GM23248 (cell line): ENCODE measurements at regions not wholly inside any gene's neighbourhood (a gene's known extent, or its start where the extent isn't known, plus 50 kb on each side); places are given as distances from the start of the nearest gene placed in this dataset.

Experiments
- DNase-seq: peaks from one replicate; pipeline ENCODE4 v3.0.0-alpha.2; 2015
- H2AFZ ChIP-seq: fragments of 200-600 bp; sonication (generic); 2 replicates; pipeline ENCODE4 v1.6.1; 2016; ENCODE audit warnings: antibody characterized with exemption
- H3F3A ChIP-seq: fragments of 200-600 bp; sonication (generic); 2 replicates; pipeline ENCODE4 v1.6.1; 2016; ENCODE audit warnings: mild to moderate bottlenecking, antibody characterized with exemption, mixed run types; ENCODE audit not compliant: insufficient read depth
- H3K27ac ChIP-seq: fragments of 200-600 bp; sonication (generic); 2 replicates; pipeline ENCODE4 v1.5.1; 2016; ENCODE audit warnings: mild to moderate bottlenecking
- H3K27me3 ChIP-seq: fragments of 200-600 bp; sonication (generic); replicated peaks from 2 replicates; pipeline ENCODE4 v1.6.1; 2016; ENCODE audit warnings: mild to moderate bottlenecking; ENCODE audit not compliant: insufficient read depth
- H3K36me3 ChIP-seq: fragments of 200-600 bp; sonication (generic); 2 replicates; pipeline ENCODE4 v1.6.1; 2016; ENCODE audit warnings: low read depth, mild to moderate bottlenecking
- H3K4me1 ChIP-seq: fragments of 200-600 bp; sonication (generic); 2 replicates; pipeline ENCODE4 v1.6.1; 2016; ENCODE audit warnings: mild to moderate bottlenecking; ENCODE audit not compliant: insufficient read depth
- H3K4me2 ChIP-seq: fragments of 200-600 bp; sonication (generic); one replicate; pipeline ENCODE4 v1.6.1; 2016; ENCODE audit warnings: mild to moderate bottlenecking; ENCODE audit not compliant: unreplicated experiment
- H3K4me3 ChIP-seq: fragments of 200-600 bp; sonication (generic); 2 replicates; pipeline ENCODE4 v1.5.1; 2016; ENCODE audit warnings: mild to moderate bottlenecking
- H3K79me2 ChIP-seq: fragments of 200-600 bp; sonication (generic); 2 replicates; pipeline ENCODE4 v1.6.1; 2016; ENCODE audit warnings: mild to moderate bottlenecking; ENCODE audit not compliant: insufficient read depth
- H3K9ac ChIP-seq: fragments of 200-600 bp; sonication (generic); 2 replicates; pipeline ENCODE4 v1.6.1; 2016; ENCODE audit warnings: mild to moderate bottlenecking
- H3K9me2 ChIP-seq: fragments of 200-600 bp; sonication (generic); 2 replicates; pipeline ENCODE4 v1.6.1; 2016; ENCODE audit warnings: mixed run types, mild to moderate bottlenecking, moderate library complexity; ENCODE audit not compliant: insufficient read depth
- H3K9me3 ChIP-seq: fragments of 200-600 bp; sonication (generic); one replicate; pipeline ENCODE4 v1.6.1; 2017; ENCODE audit warnings: low read depth
- H4K20me1 ChIP-seq: fragments of 200-600 bp; sonication (generic); 2 replicates; pipeline ENCODE4 v1.6.0; 2016; ENCODE audit not compliant: insufficient read depth
- EZH2 ChIP-seq: fragments of 200-600 bp; sonication (generic); IDR thresholded peaks from 2 replicates; pipeline ENCODE4 v1.6.1; 2018; ENCODE audit warnings: antibody characterized with exemption, mild to moderate bottlenecking; ENCODE audit not compliant: insufficient read depth, poor library complexity, severe bottlenecking
- EZH2phosphoT487 ChIP-seq: fragments of 200-600 bp; sonication (generic); IDR thresholded peaks from 2 replicates; pipeline ENCODE4 v1.6.1; 2018; ENCODE audit warnings: antibody characterized with exemption, moderate library complexity, mild to moderate bottlenecking, low read depth; ENCODE audit not compliant: insufficient read depth
- WGBS, 2 experiments: methylation state at CpG; one replicate each; pipeline ENCODE4 v1.1.6; 2015 to 2017; ENCODE audit warnings: low lambda C conversion rate in 2 of 2, low coverage in 1 of 2; ENCODE audit errors: missing lambda C conversion rate in 2 of 2; 5-methylcytosine and 5-hydroxymethylcytosine counted together
- in situ Hi-C: fragments of 300-500 bp; cut with MboI; formaldehyde crosslinking; loops from 2 replicates; pipeline ENCODE4 v1.15.0; 2020

GRCh38 chr20:51144476-51144875, 121.6 kb upstream of the KCNG1 start:
- Histone ChIP-seq H3K27ac (no peak overlapping the region), H3K9me3 (no peaks in the 10 kb centered on the region), H3K79me2 (no peaks in the 10 kb centered on the region), H4K20me1 (no peaks in the 10 kb centered on the region), H3K27me3 (peaks cover 30% of the 10 kb centered on the region), H3K9ac (no peak overlapping the region), H3K36me3 (no peaks in the 10 kb centered on the region), H3K4me3 (no peak overlapping the region), H2AFZ (no peak overlapping the region), H3K4me2 (no peak overlapping the region), H3K9me2 (no peaks in the 10 kb centered on the region), H3K4me1 (no peaks in the 10 kb centered on the region), H3F3A (no peaks in the 10 kb centered on the region)
- 26 to 31% methylated on average over 5 of the region's 5 CpGs for WGBS, 2 experiments
- TF ChIP-seq EZH2 (no peak), EZH2phosphoT487 (no peak)
- DNase-seq, result no peak
- in situ Hi-C loops, result no loop called here

DNA sequence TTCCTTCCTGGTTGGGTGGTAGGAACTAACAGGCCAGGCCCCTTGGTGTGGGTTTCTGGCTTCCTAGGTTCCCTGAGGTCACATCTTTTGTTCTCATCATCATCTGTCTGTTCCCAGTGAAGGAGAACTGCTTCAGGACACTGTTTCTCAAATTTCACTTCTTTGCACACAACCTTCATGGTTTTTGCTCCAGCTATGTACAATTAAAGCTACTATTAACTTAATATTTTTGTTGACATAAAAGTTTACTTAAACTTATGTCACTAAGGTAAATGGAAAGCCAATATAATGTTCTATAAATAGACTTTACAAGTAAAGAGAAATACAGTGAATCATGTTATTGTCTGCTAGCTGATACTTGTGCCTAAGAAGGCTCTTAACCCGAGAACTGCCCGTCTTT, 120.7 kb upstream of the KCNG1 start:
- no peak overlapping the region for H3K4me3 ChIP-seq
- no peak for TF ChIP-seq EZH2
- no peak for TF ChIP-seq EZH2phosphoT487
- H3F3A ChIP-seq, result no peaks in the 10 kb centered on the region
- H3K79me2 ChIP-seq, result no peaks in the 10 kb centered on the region
- in situ Hi-C loops, result no loop called here
- peaks cover 30% of the 10 kb centered on the region for H3K27me3 ChIP-seq
- no peaks in the 10 kb centered on the region for H4K20me1 ChIP-seq
- no peak overlapping the region for H2AFZ ChIP-seq
- no peak overlapping the region for H3K9ac ChIP-seq
- H3K9me3 ChIP-seq, result no peaks in the 10 kb centered on the region
- H3K9me2 ChIP-seq, result no peaks in the 10 kb centered on the region
- no peak overlapping the region for H3K27ac ChIP-seq
- H3K4me1 ChIP-seq, result no peaks in the 10 kb centered on the region
- no peak for DNase-seq
- H3K36me3 ChIP-seq, result no peaks in the 10 kb centered on the region
- 80 to 81% methylated on average over 2 of the region's 2 CpGs for WGBS, 2 experiments
- H3K4me2 ChIP-seq, result no peak overlapping the region

- Histone ChIP-seq H3K27ac (no peak overlapping the region), H3K9ac (no peak overlapping the region), H3K4me3 (no peak overlapping the region), H2AFZ (no peak overlapping the region), H3K79me2 (no peaks in the 10 kb centered on the region), H4K20me1 (no peaks in the 10 kb centered on the region), H3K9me3 (no peaks in the 10 kb centered on the region), H3F3A (no peaks in the 10 kb centered on the region), H3K4me2 (no peak overlapping the region), H3K4me1 (no peaks in the 10 kb centered on the region), H3K9me2 (no peaks in the 10 kb centered on the region), H3K36me3 (no peaks in the 10 kb centered on the region), H3K27me3 (peaks cover 30% of the 10 kb centered on the region)
- 62 to 63% methylated on average over 7 of the region's 7 CpGs for WGBS, 2 experiments
- TF ChIP-seq EZH2 (no peak), EZH2phosphoT487 (no peak)
- no peak for DNase-seq
- in situ Hi-C loops, result no loop called here
These were observed 119.5 kb upstream of the KCNG1 start for GRCh38 chr20:51142448-51142847.

- H3F3A ChIP-seq, result no peaks in the 10 kb centered on the region
- TF ChIP-seq EZH2 (no peak), EZH2phosphoT487 (no peak)
- H3K27ac ChIP-seq, result no peak overlapping the region
- DNase-seq, result no peak
- H3K27me3 ChIP-seq, result peaks cover 20% of the 10 kb centered on the region
- H3K4me2 ChIP-seq, result no peak overlapping the region
- H3K9ac ChIP-seq, result no peak overlapping the region
- no peaks in the 10 kb centered on the region for H3K9me2 ChIP-seq
- no peaks in the 10 kb centered on the region for H3K9me3 ChIP-seq
- H3K4me3 ChIP-seq, result no peak overlapping the region
- H3K79me2 ChIP-seq, result no peaks in the 10 kb centered on the region
- H2AFZ ChIP-seq, result no peak overlapping the region
- 78% methylated on average over 7 of the region's 7 CpGs for WGBS, 2 experiments
- no peaks in the 10 kb centered on the region for H3K36me3 ChIP-seq
- in situ Hi-C loops, result no loop called here
- no peaks in the 10 kb centered on the region for H3K4me1 ChIP-seq
- H4K20me1 ChIP-seq, result no peaks in the 10 kb centered on the region
These were observed 117.8 kb upstream of the KCNG1 start for GRCh38 chr20:51140671-51141070.

GRCh38 chr20:51139891-51140290, 117.0 kb upstream of the KCNG1 start:
- no peak overlapping the region for H3K4me2 ChIP-seq
- no peaks in the 10 kb centered on the region for H3K36me3 ChIP-seq
- DNase-seq, result no peak
- peaks cover 13% of the 10 kb centered on the region for H3K27me3 ChIP-seq
- H4K20me1 ChIP-seq, result no peaks in the 10 kb centered on the region
- no peak overlapping the region for H3K9ac ChIP-seq
- TF ChIP-seq EZH2 (no peak), EZH2phosphoT487 (no peak)
- WGBS, 2 experiments, result 51 to 54% methylated on average over 3 of the region's 3 CpGs
- no peak overlapping the region for H2AFZ ChIP-seq
- in situ Hi-C loops, result no loop called here
- no peak overlapping the region for H3K27ac ChIP-seq
- no peaks in the 10 kb centered on the region for H3K4me1 ChIP-seq
- no peak overlapping the region for H3K4me3 ChIP-seq
- no peaks in the 10 kb centered on the region for H3K79me2 ChIP-seq
- H3K9me3 ChIP-seq, result no peaks in the 10 kb centered on the region
- no peaks in the 10 kb centered on the region for H3K9me2 ChIP-seq
- no peaks in the 10 kb centered on the region for H3F3A ChIP-seq
